Tibial nerve (tissue), 4 donors: ENCODE measurements at regions not wholly inside any gene's neighbourhood (a gene's known extent, or its start where the extent isn't known, plus 50 kb on each side); places are given as distances from the start of the nearest gene placed in this dataset.
"Not testable (repeated sequence)": the region's sequence is repeated elsewhere in the genome, so short reads cannot be mapped to it uniquely, and the experiment has no call there.

Source experiments
- DNase-seq, 2 donors: peaks; one replicate each; pipeline ENCODE4 v3.0.0-alpha.2; 2019; ENCODE audit warnings: low spot score in 2 of 2
- H3K27ac ChIP-seq, 4 donors: fragments of 200-600 bp; sonication (generic) in 3 of 4; one replicate each; pipeline ENCODE4 v1.5.1; 2017 to 2019; ENCODE audit warnings: mild to moderate bottlenecking in 1 of 4
- H3K27me3 ChIP-seq, 2 donors: fragments of 200-600 bp; sonication (generic) in 1 of 2; one replicate each; pipeline versions ENCODE4 v1.5.1 to v1.6.0; 2017 to 2019
- H3K36me3 ChIP-seq, 3 donors: fragments of 200-600 bp; sonication (generic); one replicate each; pipeline ENCODE4 v1.5.1; 2018 to 2019
- H3K4me1 ChIP-seq, 4 donors: fragments of 200-600 bp; sonication (generic) in 3 of 4; one replicate each; pipeline ENCODE4 v1.5.1; 2017 to 2019
- H3K4me3 ChIP-seq, 4 donors: fragments of 200-600 bp; sonication (generic) in 3 of 4; one replicate each; pipeline ENCODE4 v1.5.1; 2017 to 2019; ENCODE audit warnings: mild to moderate bottlenecking in 1 of 4, moderate library complexity in 1 of 4
- H3K9me3 ChIP-seq, 4 donors: fragments of 200-600 bp; sonication (generic) in 3 of 4; one replicate each; pipeline ENCODE4 v1.5.1; 2017 to 2019
- CTCF ChIP-seq, 5 experiments: fragments of 200-600 bp in 3 of 5; fragments of 450-650 bp in 2 of 5; sonication (generic) in 3 of 5; IDR thresholded peaks; one replicate each; pipeline ENCODE4 v1.5.1; 2016 to 2019; ENCODE audit warnings: antibody characterized with exemption in 5 of 5, mild to moderate bottlenecking in 3 of 5, moderate library complexity in 2 of 5
- EP300 ChIP-seq, 2 donors: sonication (generic); formaldehyde crosslinking; IDR thresholded peaks; one replicate each; pipeline ENCODE4 v1.6.1; 2017; ENCODE audit warnings: antibody characterized with exemption in 2 of 2, mild to moderate bottlenecking in 1 of 2
- POLR2A ChIP-seq, 2 donors: fragments of 450-650 bp; IDR thresholded peaks; one replicate each; pipeline ENCODE4 v1.6.1; 2017; ENCODE audit warnings: antibody characterized with exemption in 2 of 2, mild to moderate bottlenecking in 2 of 2, moderate library complexity in 2 of 2
- WGBS, 2 donors: methylation state at CpG; one replicate each; pipeline ENCODE4 v1.1.5; 2018; 5-methylcytosine and 5-hydroxymethylcytosine counted together

DNA sequence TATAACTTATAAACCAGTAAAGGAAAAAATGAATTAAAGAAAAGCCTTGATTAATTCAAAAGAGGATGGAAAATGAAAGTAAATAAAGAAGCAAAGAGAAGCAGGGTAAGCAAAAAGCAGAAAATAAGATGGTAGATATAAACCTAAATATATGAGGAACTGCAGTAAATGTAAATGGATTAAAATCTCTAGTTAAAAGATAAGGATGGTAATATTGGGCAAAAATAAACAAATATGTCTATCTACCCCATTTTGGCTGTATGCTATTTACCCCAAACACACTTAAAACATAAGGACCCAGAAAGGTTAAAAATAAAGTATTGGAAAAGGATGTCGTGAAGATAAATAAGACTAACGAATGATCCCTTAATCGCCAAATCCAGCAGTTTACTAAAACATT is 161.9 kb downstream of the FOXD2 start:
- H3K36me3 ChIP-seq: no peaks in the 10 kb centered on the region
- no peaks in the 10 kb centered on the region for H3K4me1 ChIP-seq
- no peak for DNase-seq
- no peak overlapping the region for H3K4me3 ChIP-seq
- 96 to 97% methylated on average over 3 of the region's 3 CpGs for WGBS, 2 donors
- TF ChIP-seq POLR2A (IDR thresholded peaks at IDR 0.05) (no peak), CTCF (IDR thresholded peaks at IDR 0.05) (no peak), EP300 (IDR thresholded peaks at IDR 0.05) (no peak)
- peaks cover 0 to 2% of the 10 kb centered on the region in 2 donors for H3K27me3 ChIP-seq
- H3K27ac ChIP-seq: no peak overlapping the region
- H3K9me3 ChIP-seq: peaks cover 0 to 43% (median 0%) of the 10 kb centered on the region in 4 donors

GRCh38 chr1:47602491-47602890 is 164.6 kb downstream of the FOXD2 start:
- H3K27ac ChIP-seq, H3K27me3 ChIP-seq, H3K36me3 ChIP-seq, DNase-seq, H3K4me3 ChIP-seq, H3K4me1 ChIP-seq: not testable (repeated sequence)
- 89 to 97% methylated on average over 11 of the region's 11 CpGs for WGBS, 2 donors
- H3K9me3 ChIP-seq: peaks cover 0 to 66% (median 5%) of the 10 kb centered on the region in 4 donors

- DNase-seq, H3K27ac ChIP-seq, H3K27me3 ChIP-seq, H3K4me1 ChIP-seq, H3K36me3 ChIP-seq, H3K4me3 ChIP-seq: not testable (repeated sequence)
- WGBS, 2 donors: 98 to 100% methylated on average over 1 of the region's 1 CpG
- peaks cover 0 to 68% (median 5%) of the 10 kb centered on the region in 4 donors for H3K9me3 ChIP-seq
Measured at GRCh38 chr1:47604869-47605268, 167.0 kb downstream of the FOXD2 start.

DNA sequence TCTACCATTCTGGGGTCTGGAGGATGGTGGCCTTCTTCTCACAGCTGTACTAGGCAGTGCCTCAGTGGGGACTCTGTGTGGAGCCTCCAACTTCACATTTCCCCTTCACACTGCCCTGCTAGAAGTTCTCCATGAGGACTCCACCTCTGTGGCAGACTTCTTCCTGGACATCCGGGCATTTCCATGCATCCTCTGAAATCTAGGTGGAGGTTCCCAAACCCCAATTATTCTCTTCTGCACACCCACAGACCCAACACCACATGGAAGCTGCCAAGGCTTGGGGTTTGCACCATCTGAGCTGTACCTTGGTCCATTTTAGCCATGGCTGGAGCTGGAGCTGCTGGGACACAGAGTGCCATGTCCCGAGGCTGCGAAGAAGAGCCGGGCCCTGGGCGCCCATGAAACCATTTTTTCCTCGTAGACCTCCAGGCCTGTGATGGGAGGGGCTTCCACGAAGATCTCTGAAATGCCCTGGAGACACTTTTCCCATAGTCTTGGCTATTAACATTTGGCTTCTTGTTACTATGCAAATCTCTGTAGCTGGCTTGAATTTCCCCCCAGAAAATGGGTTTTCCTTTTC is 170.5 kb downstream of the FOXD2 start:
- H3K27me3 ChIP-seq: no peaks in the 10 kb centered on the region
- WGBS, 2 donors: 86 to 98% methylated on average over 7 of the region's 7 CpGs
- no peaks in the 10 kb centered on the region for H3K4me1 ChIP-seq
- no peaks in the 10 kb centered on the region for H3K36me3 ChIP-seq
- no peak for TF ChIP-seq EP300 (IDR thresholded peaks at IDR 0.05)
- TF ChIP-seq POLR2A (IDR thresholded peaks at IDR 0.05): no peak
- TF ChIP-seq CTCF (IDR thresholded peaks at IDR 0.05): no peak
- DNase-seq: no peak
- peaks cover 0 to 39% (median 5%) of the 10 kb centered on the region in 4 donors for H3K9me3 ChIP-seq
- no peak overlapping the region for H3K27ac ChIP-seq
- no peak overlapping the region for H3K4me3 ChIP-seq

DNA sequence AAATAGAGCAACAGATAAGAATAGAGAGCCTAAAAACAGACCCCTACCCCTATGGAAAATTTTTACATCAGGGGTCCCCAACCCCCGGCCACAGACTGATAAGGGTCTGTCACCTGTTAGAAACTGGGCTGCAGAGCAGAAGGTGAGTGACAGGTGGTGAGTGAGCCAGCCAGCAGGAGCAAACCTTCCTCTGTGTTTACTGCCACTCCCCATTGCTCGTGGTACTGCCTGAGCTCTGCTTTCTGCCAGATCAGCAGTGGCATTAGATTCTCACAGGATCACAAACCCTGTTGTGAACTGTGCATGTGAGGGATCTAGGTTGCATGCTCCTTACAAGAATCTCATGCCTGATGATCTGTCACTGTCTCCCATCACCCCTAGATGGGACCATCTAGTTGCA is 174.1 kb downstream of the FOXD2 start:
- no peak for TF ChIP-seq EP300 (IDR thresholded peaks at IDR 0.05)
- TF ChIP-seq CTCF (IDR thresholded peaks at IDR 0.05): no peak
- no peak for TF ChIP-seq POLR2A (IDR thresholded peaks at IDR 0.05)
- WGBS, 2 donors: 76 to 77% methylated on average over 2 of the region's 2 CpGs
- Histone ChIP-seq H3K4me1 (no peaks in the 10 kb centered on the region), H3K27me3 (no peaks in the 10 kb centered on the region), H3K36me3 (no peaks in the 10 kb centered on the region), H3K4me3 (no peak overlapping the region), H3K9me3 (peaks cover 0 to 16% (median 0%) of the 10 kb centered on the region in 4 donors), H3K27ac (no peak overlapping the region)
- DNase-seq: no peak

DNA sequence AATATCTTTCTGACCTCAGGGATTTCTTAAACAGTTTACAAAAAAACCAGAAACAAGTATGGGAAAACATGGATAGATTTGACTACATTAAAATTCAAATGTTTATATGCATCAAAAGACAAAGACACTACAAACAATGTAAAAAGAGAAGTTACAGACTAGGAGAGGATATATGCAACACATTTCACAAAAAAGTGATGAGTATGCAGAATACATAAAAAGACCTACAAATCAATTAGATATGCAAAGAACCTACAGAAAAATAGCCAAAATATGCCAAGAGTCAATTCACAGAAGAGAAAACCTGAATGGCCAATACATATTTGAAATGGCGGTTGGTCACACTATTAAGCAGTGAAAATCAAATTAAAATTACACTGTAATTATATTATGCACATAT is 175.0 kb downstream of the FOXD2 start:
- Histone ChIP-seq H3K4me1 (no peaks in the 10 kb centered on the region), H3K27me3 (no peaks in the 10 kb centered on the region), H3K36me3 (no peaks in the 10 kb centered on the region), H3K4me3 (no peak overlapping the region), H3K9me3 (peaks cover 0 to 9% (median 0%) of the 10 kb centered on the region in 4 donors), H3K27ac (no peak overlapping the region)
- DNase-seq: no peak
- TF ChIP-seq POLR2A (IDR thresholded peaks at IDR 0.05) (no peak), EP300 (IDR thresholded peaks at IDR 0.05) (no peak), CTCF (IDR thresholded peaks at IDR 0.05) (no peak)
- 94 to 96% methylated on average over 1 of the region's 1 CpG for WGBS, 2 donors
